ENCODE measurements at regions not wholly inside any gene's neighbourhood (a gene's known extent, or its start where the extent isn't known, plus 50 kb on each side); places are given as distances from the start of the nearest gene placed in this dataset.

DNA sequence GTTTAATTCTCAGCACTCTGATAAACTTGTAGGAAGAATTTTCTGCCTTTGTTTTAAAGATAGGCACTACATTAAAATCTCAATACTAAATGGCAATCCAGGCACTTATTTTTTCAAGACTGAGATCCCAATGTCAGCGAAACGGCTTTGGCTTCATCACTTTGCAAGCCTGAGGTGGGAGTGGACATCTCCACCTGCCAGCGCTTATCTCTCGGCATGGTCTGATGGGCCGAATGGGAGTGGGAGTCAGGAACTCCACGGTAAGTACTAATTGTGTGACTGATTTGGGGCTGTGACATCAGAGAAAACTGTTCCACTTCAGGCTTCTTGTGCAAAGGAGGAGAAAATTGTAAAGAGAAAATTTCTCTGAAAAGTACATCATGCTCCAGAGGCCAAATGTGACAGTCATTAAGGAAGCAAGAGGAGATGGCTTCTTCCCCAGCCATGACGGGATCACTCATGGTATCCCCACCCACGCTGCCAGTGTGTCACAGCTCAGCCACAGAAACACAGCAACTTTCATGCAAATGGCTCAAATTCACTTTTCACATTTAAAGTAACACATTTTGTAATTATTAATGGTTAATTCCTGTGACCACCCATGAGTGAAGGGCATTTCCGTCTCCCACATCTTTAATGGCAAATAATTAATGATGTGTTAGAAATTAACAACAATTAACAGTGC is 385.5 kb upstream of the HNRNPA3 start:
- in situ Hi-C loops (cut with MboI; ENCODE audit: low sequenced_read_pairs in 4 of 4) = no loop called here

DNA sequence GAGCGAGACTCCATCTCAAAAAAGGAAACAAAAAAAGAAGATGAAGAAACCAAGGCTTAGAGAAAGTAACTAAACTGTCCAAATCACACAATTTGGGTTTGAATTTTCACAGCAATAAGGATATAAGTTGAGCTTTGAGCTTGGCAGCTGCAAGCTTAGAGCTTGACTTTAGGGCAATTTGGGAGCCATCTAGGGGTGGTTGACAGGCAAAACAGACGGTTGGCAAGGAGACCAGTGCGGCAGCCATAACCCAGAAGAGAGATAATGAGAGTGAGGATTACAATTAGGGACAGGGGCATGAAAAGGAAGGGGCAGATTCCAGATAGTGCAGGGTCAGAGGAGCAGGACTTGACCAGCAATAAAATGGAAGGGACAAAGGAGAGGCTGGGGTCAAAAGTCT is 382.2 kb upstream of the HNRNPA3 start:
- no peak overlapping the region for H3K4me3 ChIP-seq
- no peaks in the 10 kb centered on the region for H3K9me3 ChIP-seq
- no peak overlapping the region for H3K27ac ChIP-seq
- peaks cover 0 to 2% (median 0%) of the 10 kb centered on the region in 3 donors for H3K27me3 ChIP-seq
- in situ Hi-C loops (cut with MboI; ENCODE audit: low sequenced_read_pairs in 4 of 4) = no loop called here
- DNase-seq (no peak), ATAC-seq (no peak)
- H3K4me1 ChIP-seq = no peaks in the 10 kb centered on the region
- intact Hi-C loops (cut with DNase I; ENCODE audit: low total_unique reads) = no loop called here
- no peak for TF ChIP-seq POLR2A (IDR thresholded peaks at IDR 0.05)
- TF ChIP-seq, protein P1, sequence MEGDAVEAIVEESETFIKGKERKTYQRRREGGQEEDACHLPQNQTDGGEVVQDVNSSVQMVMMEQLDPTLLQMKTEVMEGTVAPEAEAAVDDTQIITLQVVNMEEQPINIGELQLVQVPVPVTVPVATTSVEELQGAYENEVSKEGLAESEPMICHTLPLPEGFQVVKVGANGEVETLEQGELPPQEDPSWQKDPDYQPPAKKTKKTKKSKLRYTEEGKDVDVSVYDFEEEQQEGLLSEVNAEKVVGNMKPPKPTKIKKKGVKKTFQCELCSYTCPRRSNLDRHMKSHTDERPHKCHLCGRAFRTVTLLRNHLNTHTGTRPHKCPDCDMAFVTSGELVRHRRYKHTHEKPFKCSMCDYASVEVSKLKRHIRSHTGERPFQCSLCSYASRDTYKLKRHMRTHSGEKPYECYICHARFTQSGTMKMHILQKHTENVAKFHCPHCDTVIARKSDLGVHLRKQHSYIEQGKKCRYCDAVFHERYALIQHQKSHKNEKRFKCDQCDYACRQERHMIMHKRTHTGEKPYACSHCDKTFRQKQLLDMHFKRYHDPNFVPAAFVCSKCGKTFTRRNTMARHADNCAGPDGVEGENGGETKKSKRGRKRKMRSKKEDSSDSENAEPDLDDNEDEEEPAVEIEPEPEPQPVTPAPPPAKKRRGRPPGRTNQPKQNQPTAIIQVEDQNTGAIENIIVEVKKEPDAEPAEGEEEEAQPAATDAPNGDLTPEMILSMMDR (IDR thresholded peaks at IDR 0.05 in 4 of 5, conservative IDR thresholded peaks at IDR 0.05 in 1 of 5) = no peak
- no peaks in the 10 kb centered on the region for H3K36me3 ChIP-seq

More for the DNA sequence above, 385.5 kb upstream of the HNRNPA3 start:
- no peak for TF ChIP-seq POLR2A (IDR thresholded peaks at IDR 0.05)
- TF ChIP-seq, protein P1 (IDR thresholded peaks at IDR 0.05 in 4 of 5, conservative IDR thresholded peaks at IDR 0.05 in 1 of 5) = no peak
- H3K4me3 ChIP-seq = no peak overlapping the region
- H3K4me1 ChIP-seq = no peaks in the 10 kb centered on the region
- H3K27ac ChIP-seq = no peak overlapping the region
- no peaks in the 10 kb centered on the region for H3K36me3 ChIP-seq
- ATAC-seq (no peak), DNase-seq (no peak)
- intact Hi-C loops (cut with DNase I; ENCODE audit: low total_unique reads) = no loop called here
- peaks cover 0 to 3% (median 0%) of the 10 kb centered on the region in 3 donors for H3K9me3 ChIP-seq
- peaks cover 0 to 5% (median 2%) of the 10 kb centered on the region in 3 donors for H3K27me3 ChIP-seq

DNA sequence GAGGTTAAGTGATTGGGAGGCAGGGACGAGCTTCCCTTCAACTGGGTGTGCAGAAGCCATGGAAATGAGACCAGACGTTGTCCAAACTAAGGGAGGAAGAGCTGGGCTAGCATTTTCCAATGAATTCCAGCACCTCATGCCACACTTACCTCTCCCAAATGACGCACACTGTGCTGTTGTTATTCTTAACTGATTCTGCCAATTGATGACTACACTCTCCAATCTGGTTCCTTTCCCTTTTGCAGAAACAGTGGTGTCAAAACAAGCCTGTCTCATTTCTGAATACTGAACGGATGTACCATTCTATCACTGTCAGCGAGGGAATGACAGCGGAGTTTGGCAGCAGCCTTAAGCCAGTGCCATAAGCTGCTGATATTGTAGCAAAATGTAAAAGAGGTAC is 380.5 kb upstream of the HNRNPA3 start:
- no peak for TF ChIP-seq POLR2A (IDR thresholded peaks at IDR 0.05)
- TF ChIP-seq, protein P1 (IDR thresholded peaks at IDR 0.05 in 4 of 5, conservative IDR thresholded peaks at IDR 0.05 in 1 of 5) = no peak
- Histone ChIP-seq H3K27ac (no peak overlapping the region), H3K9me3 (no peaks in the 10 kb centered on the region), H3K4me3 (no peak overlapping the region), H3K4me1 (no peaks in the 10 kb centered on the region), H3K27me3 (no peaks in the 10 kb centered on the region), H3K36me3 (no peaks in the 10 kb centered on the region)
- intact Hi-C loops (cut with DNase I; ENCODE audit: low total_unique reads) (no loop called here), in situ Hi-C loops (cut with MboI; ENCODE audit: low sequenced_read_pairs in 4 of 4) (no loop called here)
- no peak for DNase-seq
- no peak for ATAC-seq

DNA sequence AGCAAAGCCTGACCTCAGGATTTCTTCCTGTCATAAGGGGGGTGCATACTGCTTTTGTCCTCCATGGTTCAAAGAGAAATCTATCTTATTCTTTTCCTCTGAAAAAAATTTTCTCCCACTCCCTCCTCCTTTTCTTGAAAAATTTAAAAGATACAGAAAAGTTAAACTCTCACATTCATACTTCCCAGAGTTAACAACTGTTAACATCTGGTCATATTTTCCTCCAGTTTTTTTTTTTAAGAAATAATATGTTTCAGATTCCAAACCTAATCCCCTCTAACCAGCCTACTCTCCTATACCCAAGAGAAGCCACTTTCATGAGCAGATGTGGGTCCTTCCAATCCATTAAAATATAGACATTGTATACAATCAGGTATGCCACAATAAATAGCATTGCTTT is 378.9 kb upstream of the HNRNPA3 start:
- intact Hi-C loops (cut with DNase I; ENCODE audit: low total_unique reads) = no loop called here
- in situ Hi-C loops (cut with MboI; ENCODE audit: low sequenced_read_pairs in 4 of 4) = no loop called here
- Histone ChIP-seq H3K27ac (no peak overlapping the region), H3K27me3 (no peaks in the 10 kb centered on the region), H3K4me1 (no peaks in the 10 kb centered on the region), H3K9me3 (no peaks in the 10 kb centered on the region), H3K4me3 (no peak overlapping the region), H3K36me3 (no peaks in the 10 kb centered on the region)
- ATAC-seq = no peak
- no peak for TF ChIP-seq POLR2A (IDR thresholded peaks at IDR 0.05)
- TF ChIP-seq, protein P1 (IDR thresholded peaks at IDR 0.05 in 4 of 5, conservative IDR thresholded peaks at IDR 0.05 in 1 of 5) = no peak
- no peak for DNase-seq

DNA sequence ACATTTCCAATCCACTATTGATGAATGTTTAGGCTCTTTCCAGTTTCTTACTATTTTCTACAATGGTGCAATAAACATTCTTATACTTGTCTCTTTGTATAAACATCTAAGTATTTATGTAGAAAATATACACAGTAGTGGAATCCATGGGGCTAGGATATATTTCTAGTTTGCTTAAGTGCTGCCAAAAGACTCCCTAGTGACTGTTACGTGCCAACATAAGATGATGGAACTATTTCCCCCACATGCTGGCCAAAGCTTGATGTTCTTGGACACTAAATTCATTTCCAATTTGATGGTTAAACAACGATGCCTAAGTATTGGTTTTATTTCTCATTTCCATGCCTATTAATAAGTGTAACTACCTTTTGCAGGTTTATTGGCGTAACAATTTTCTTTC is 378.4 kb upstream of the HNRNPA3 start:
- intact Hi-C loops (cut with DNase I; ENCODE audit: low total_unique reads) = no loop called here
- no peak for TF ChIP-seq POLR2A (IDR thresholded peaks at IDR 0.05)
- TF ChIP-seq, protein P1 (IDR thresholded peaks at IDR 0.05 in 4 of 5, conservative IDR thresholded peaks at IDR 0.05 in 1 of 5) = no peak
- H3K4me3 ChIP-seq = no peak overlapping the region
- H3K36me3 ChIP-seq = no peaks in the 10 kb centered on the region
- H3K4me1 ChIP-seq = no peaks in the 10 kb centered on the region
- in situ Hi-C loops (cut with MboI; ENCODE audit: low sequenced_read_pairs in 4 of 4) = no loop called here
- ATAC-seq = no peak
- no peak overlapping the region for H3K27ac ChIP-seq
- no peak for DNase-seq
- H3K27me3 ChIP-seq = no peaks in the 10 kb centered on the region
- H3K9me3 ChIP-seq = no peaks in the 10 kb centered on the region
